HG03108 (cell line): ENCODE measurements at regions not wholly inside any gene's neighbourhood (a gene's known extent, or its start where the extent isn't known, plus 50 kb on each side); places are given as distances from the start of the nearest gene placed in this dataset.

ENCODE experiments used
- ATAC-seq: cut with Tn5 transposase; IDR thresholded peaks from one replicate; pipeline ENCODE4 v1.9.1; 2021; ENCODE audit warnings: moderate library complexity; ENCODE audit not compliant: unreplicated experiment

- ATAC-seq: no peak
Observed at GRCh38 chr22:49574205-49574880, 253.3 kb downstream of the BRD1 start.

- no peak for ATAC-seq
Observed at GRCh38 chr22:49573109-49573765, 254.4 kb downstream of the BRD1 start.

- no peak for ATAC-seq
Observed at GRCh38 chr22:49571326-49571725, 256.3 kb downstream of the BRD1 start.

GRCh38 chr22:49570032-49570848 lies 257.4 kb downstream of the BRD1 start:
- ATAC-seq: no peak

GRCh38 chr22:49569286-49570031 lies 258.2 kb downstream of the BRD1 start:
- ATAC-seq: no peak

GRCh38 chr22:49568751-49569285 lies 258.9 kb downstream of the BRD1 start:
- ATAC-seq: no peak

GRCh38 chr22:49567899-49568750 lies 259.5 kb downstream of the BRD1 start:
- ATAC-seq: no peak

GRCh38 chr22:49566693-49567092 lies 261.0 kb downstream of the BRD1 start:
- no peak for ATAC-seq

- ATAC-seq: no peak
Observed at GRCh38 chr22:49566141-49566541, 261.5 kb downstream of the BRD1 start.

- ATAC-seq: no peak
Observed at GRCh38 chr22:49565516-49565855, 262.2 kb downstream of the BRD1 start.

- ATAC-seq: no peak
Observed at GRCh38 chr22:49564666-49565515, 262.8 kb downstream of the BRD1 start.

GRCh38 chr22:49564054-49564453 lies 263.6 kb downstream of the BRD1 start:
- no peak for ATAC-seq

- no peak for ATAC-seq
Observed at GRCh38 chr22:49562685-49563249, 264.9 kb downstream of the BRD1 start.

GRCh38 chr22:49561976-49562375 lies 265.7 kb downstream of the BRD1 start:
- ATAC-seq: no peak

- no peak for ATAC-seq
Observed at GRCh38 chr22:49561338-49561737, 266.3 kb downstream of the BRD1 start.

- ATAC-seq: no peak
Observed at GRCh38 chr22:49555526-49555925, 272.1 kb downstream of the BRD1 start.

GRCh38 chr22:49554741-49555140 lies 272.9 kb downstream of the BRD1 start:
- no peak for ATAC-seq

- ATAC-seq: no peak
Observed at GRCh38 chr22:49554296-49554625, 273.4 kb downstream of the BRD1 start.
